HL-60 (cell line): ENCODE measurements at regions not wholly inside any gene's neighbourhood (a gene's known extent, or its start where the extent isn't known, plus 50 kb on each side); places are given as distances from the start of the nearest gene placed in this dataset.

Source experiments
- DNase-seq, 2 experiments: peaks; one replicate each; pipeline ENCODE4 v3.0.0-alpha.2; 2010 to 2020; ENCODE audit warnings: low read depth in 1 of 2, low spot score in 1 of 2
- H3K27ac ChIP-seq: fragments of 250-450 bp; sonication (Bioruptor Pico); replicated peaks from 2 replicates; pipeline ENCODE4 v1.5.1; 2020; ENCODE audit warnings: mild to moderate bottlenecking, moderate library complexity
- H3K27me3 ChIP-seq: fragments of 250-450 bp; sonication (Bioruptor Pico); 2 replicates; pipeline ENCODE4 v1.5.1; 2021; ENCODE audit warnings: mild to moderate bottlenecking, moderate library complexity; ENCODE audit not compliant: insufficient read depth, poor library complexity, severe bottlenecking
- H3K4me3 ChIP-seq: replicated peaks from 2 replicates; pipeline ENCODE4 v1.5.1; 2011; ENCODE audit warnings: mild to moderate bottlenecking, control low read depth, low read length; ENCODE audit not compliant: insufficient read depth
- GABPA ChIP-seq: IDR thresholded peaks from 2 replicates; pipeline ENCODE4 v1.6.1; 2012; ENCODE audit warnings: low read depth
- POLR2AphosphoS5 ChIP-seq: IDR thresholded peaks from 2 replicates; pipeline ENCODE4 v1.6.1; 2012; ENCODE audit warnings: low read depth
- SPI1 ChIP-seq: IDR thresholded peaks from 2 replicates; pipeline ENCODE4 v1.6.1; 2012; ENCODE audit warnings: low read depth, mild to moderate bottlenecking, borderline replicate concordance
- TF ChIP-seq, protein P1 (sequence below): IDR thresholded peaks from 2 replicates; pipeline ENCODE4 v1.6.1; 2012; ENCODE audit warnings: low read depth; ENCODE audit not compliant: insufficient replicate concordance
- TF ChIP-seq, protein P2 (sequence below): IDR thresholded peaks from one replicate; pipeline ENCODE4 v1.5.1; 2011; ENCODE audit warnings: low read length, control low read depth, inconsistent platforms; ENCODE audit not compliant: insufficient read depth

- peaks cover 6% of the 10 kb centered on the region for H3K27me3 ChIP-seq
- no peak overlapping the region for H3K4me3 ChIP-seq
- no peak overlapping the region for H3K27ac ChIP-seq
- no peak for TF ChIP-seq POLR2AphosphoS5
- TF ChIP-seq, protein P1, sequence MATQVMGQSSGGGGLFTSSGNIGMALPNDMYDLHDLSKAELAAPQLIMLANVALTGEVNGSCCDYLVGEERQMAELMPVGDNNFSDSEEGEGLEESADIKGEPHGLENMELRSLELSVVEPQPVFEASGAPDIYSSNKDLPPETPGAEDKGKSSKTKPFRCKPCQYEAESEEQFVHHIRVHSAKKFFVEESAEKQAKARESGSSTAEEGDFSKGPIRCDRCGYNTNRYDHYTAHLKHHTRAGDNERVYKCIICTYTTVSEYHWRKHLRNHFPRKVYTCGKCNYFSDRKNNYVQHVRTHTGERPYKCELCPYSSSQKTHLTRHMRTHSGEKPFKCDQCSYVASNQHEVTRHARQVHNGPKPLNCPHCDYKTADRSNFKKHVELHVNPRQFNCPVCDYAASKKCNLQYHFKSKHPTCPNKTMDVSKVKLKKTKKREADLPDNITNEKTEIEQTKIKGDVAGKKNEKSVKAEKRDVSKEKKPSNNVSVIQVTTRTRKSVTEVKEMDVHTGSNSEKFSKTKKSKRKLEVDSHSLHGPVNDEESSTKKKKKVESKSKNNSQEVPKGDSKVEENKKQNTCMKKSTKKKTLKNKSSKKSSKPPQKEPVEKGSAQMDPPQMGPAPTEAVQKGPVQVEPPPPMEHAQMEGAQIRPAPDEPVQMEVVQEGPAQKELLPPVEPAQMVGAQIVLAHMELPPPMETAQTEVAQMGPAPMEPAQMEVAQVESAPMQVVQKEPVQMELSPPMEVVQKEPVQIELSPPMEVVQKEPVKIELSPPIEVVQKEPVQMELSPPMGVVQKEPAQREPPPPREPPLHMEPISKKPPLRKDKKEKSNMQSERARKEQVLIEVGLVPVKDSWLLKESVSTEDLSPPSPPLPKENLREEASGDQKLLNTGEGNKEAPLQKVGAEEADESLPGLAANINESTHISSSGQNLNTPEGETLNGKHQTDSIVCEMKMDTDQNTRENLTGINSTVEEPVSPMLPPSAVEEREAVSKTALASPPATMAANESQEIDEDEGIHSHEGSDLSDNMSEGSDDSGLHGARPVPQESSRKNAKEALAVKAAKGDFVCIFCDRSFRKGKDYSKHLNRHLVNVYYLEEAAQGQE: no peak
- TF ChIP-seq, protein P2, sequence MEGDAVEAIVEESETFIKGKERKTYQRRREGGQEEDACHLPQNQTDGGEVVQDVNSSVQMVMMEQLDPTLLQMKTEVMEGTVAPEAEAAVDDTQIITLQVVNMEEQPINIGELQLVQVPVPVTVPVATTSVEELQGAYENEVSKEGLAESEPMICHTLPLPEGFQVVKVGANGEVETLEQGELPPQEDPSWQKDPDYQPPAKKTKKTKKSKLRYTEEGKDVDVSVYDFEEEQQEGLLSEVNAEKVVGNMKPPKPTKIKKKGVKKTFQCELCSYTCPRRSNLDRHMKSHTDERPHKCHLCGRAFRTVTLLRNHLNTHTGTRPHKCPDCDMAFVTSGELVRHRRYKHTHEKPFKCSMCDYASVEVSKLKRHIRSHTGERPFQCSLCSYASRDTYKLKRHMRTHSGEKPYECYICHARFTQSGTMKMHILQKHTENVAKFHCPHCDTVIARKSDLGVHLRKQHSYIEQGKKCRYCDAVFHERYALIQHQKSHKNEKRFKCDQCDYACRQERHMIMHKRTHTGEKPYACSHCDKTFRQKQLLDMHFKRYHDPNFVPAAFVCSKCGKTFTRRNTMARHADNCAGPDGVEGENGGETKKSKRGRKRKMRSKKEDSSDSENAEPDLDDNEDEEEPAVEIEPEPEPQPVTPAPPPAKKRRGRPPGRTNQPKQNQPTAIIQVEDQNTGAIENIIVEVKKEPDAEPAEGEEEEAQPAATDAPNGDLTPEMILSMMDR: no peak
- TF ChIP-seq GABPA: no peak
- no peak for TF ChIP-seq SPI1
- DNase-seq: no peak
Observed at GRCh38 chr11:116059919-116060318, 555.7 kb upstream of the CADM1 start.

- Histone ChIP-seq H3K4me3 (no peak overlapping the region), H3K27ac (no peak overlapping the region), H3K27me3 (peaks cover 2% of the 10 kb centered on the region)
- no peak for DNase-seq
- TF ChIP-seq POLR2AphosphoS5: no peak
Observed at GRCh38 chr11:116057000-116057399, 552.8 kb upstream of the CADM1 start.

DNA sequence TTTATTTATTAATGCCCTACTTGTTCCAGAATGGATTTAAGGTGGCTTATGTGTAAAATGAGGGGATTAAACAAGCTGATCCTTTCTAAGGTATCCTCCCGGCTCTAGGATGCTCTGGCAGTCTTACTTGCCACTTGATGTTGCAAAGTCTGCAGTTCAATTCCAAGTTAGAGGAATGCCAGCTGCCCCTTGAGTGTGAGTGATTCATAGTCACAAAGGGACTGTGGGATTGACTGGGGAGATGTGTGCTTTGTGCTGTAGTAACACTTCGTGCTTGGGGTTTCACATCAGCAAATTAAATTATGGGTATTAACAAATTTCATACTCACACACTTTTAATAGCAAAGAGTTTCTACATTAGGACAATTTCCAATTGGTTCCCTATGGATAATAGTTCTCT, 550.8 kb upstream of the CADM1 start:
- TF ChIP-seq, protein P2: no peak
- Histone ChIP-seq H3K27ac (no peak overlapping the region), H3K4me3 (no peak overlapping the region), H3K27me3 (peaks cover 2% of the 10 kb centered on the region)
- DNase-seq: no peak

DNA sequence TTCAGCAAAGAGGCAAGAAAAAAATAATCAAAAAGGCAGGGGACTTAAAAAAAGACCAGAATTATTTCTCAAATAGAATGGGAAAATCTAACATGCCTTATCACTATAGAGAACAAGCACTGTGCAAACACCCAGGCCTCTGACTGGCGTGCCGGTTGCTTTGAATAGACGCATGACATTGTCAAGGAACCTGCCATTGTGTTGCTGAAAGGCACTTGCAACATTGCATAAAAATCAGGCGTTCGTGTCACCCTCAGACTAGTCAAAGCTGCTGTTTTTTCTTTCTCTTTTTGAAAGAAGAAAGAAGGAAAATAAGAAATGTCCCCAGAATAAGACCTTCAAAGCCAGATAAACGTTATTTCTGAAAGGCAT, 549.3 kb upstream of the CADM1 start:
- TF ChIP-seq, protein P2: no peak
- TF ChIP-seq, protein P1: no peak
- TF ChIP-seq SPI1 (no peak), GABPA (no peak), POLR2AphosphoS5 (no peak)
- no peaks in the 10 kb centered on the region for H3K27me3 ChIP-seq

More for the DNA sequence above, 549.3 kb upstream of the CADM1 start:
- H3K4me3 ChIP-seq: no peak overlapping the region
- H3K27ac ChIP-seq: no peak overlapping the region
- no peak for DNase-seq
